ENCODE measurements at regions not wholly inside any gene's neighbourhood (a gene's known extent, or its start where the extent isn't known, plus 50 kb on each side); places are given as distances from the start of the nearest gene placed in this dataset.

DNA sequence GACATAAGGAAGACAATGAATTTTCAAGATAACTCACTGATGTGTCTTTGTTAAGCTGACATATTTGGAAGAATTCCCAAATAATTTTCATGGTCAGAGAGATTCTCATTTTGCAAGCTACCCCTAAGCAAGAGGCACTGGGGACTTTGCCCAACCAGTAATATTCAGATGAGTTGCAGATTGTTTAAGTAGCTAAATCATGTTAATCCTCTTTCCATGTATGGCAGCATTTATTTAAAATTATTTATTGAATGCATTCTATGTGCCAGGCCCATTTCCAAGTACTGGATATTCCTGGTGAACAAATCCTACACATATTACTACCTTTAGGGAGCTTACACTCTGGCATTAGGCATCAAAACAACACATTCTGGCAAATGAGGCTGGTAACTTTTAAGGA, 56.5 kb upstream of the BACH1 start:
- H2AFZ ChIP-seq (ENCODE audit: insufficient read depth, low read length, poor library complexity): no peak overlapping the region
- no peaks in the 10 kb centered on the region for H3K27me3 ChIP-seq (ENCODE audit: insufficient read depth, low read length)
- H3K4me1 ChIP-seq (ENCODE audit: control insufficient read depth in 1 of 2, insufficient read depth in 2 of 2, low read length in 2 of 2): peaks cover 9% of the 10 kb centered on the region in 2 experiments
- no peak overlapping the region for H3K23ac ChIP-seq (ENCODE audit: low read length)
- H3K79me2 ChIP-seq (ENCODE audit: control insufficient read depth, insufficient read depth, low read length, poor library complexity): no peaks in the 10 kb centered on the region
- H2AK5ac ChIP-seq (ENCODE audit: low read length): no peak overlapping the region
- no peak overlapping the region for H3K27ac ChIP-seq (ENCODE audit: low read depth, low read length)
- H3K4me3 ChIP-seq (ENCODE audit: low read depth, low read length): no peak overlapping the region
- H3K4ac ChIP-seq (ENCODE audit: low read depth, low read length): no peak overlapping the region
- H2BK120ac ChIP-seq (ENCODE audit: insufficient read depth, low read length, poor library complexity): no peak overlapping the region
- H3K9ac ChIP-seq (ENCODE audit: low read length): no peak overlapping the region
- no peak overlapping the region for H4K91ac ChIP-seq (ENCODE audit: low read depth, low read length)
- no peak overlapping the region for H3K4me2 ChIP-seq (ENCODE audit: low read length)
- no peaks in the 10 kb centered on the region for H3K79me1 ChIP-seq (ENCODE audit: low read length)
- no peak overlapping the region for H2BK12ac ChIP-seq (ENCODE audit: low read length)
- no peak overlapping the region for H2BK5ac ChIP-seq (ENCODE audit: low read depth, low read length, poor library complexity)
- H3K14ac ChIP-seq (ENCODE audit: low read length): no peak overlapping the region
- H3K36me3 ChIP-seq (ENCODE audit: control insufficient read depth in 1 of 2, insufficient read depth in 2 of 2, low read length in 2 of 2): no peaks in the 10 kb centered on the region
- H4K12ac ChIP-seq (ENCODE audit: low read depth, low read length): no peak overlapping the region
- H4K8ac ChIP-seq (ENCODE audit: low read depth, low read length): no peak overlapping the region
- H3K18ac ChIP-seq (ENCODE audit: low read length): no peak overlapping the region
- no peak for DNase-seq
- no peaks in the 10 kb centered on the region for H3K9me3 ChIP-seq (ENCODE audit: insufficient read depth, low read depth, low read length)

- no peak for DNase-seq
- Histone ChIP-seq H2BK5ac (ENCODE audit: low read depth, low read length, poor library complexity) (no peak overlapping the region), H3K79me1 (ENCODE audit: low read length) (no peaks in the 10 kb centered on the region), H3K9me3 (ENCODE audit: insufficient read depth, low read depth, low read length) (no peaks in the 10 kb centered on the region), H3K36me3 (ENCODE audit: control insufficient read depth in 1 of 2, insufficient read depth in 2 of 2, low read length in 2 of 2) (no peaks in the 10 kb centered on the region), H2BK120ac (ENCODE audit: insufficient read depth, low read length, poor library complexity) (no peak overlapping the region), H4K8ac (ENCODE audit: low read depth, low read length) (no peak overlapping the region), H4K12ac (ENCODE audit: low read depth, low read length) (no peak overlapping the region), H2AFZ (ENCODE audit: insufficient read depth, low read length, poor library complexity) (no peak overlapping the region), H3K4me1 (ENCODE audit: control insufficient read depth in 1 of 2, insufficient read depth in 2 of 2, low read length in 2 of 2) (peaks cover 9% of the 10 kb centered on the region in 2 experiments), H2BK12ac (ENCODE audit: low read length) (no peak overlapping the region), H3K9ac (ENCODE audit: low read length) (no peak overlapping the region), H3K23ac (ENCODE audit: low read length) (no peak overlapping the region), H4K91ac (ENCODE audit: low read depth, low read length) (no peak overlapping the region), H3K4me2 (ENCODE audit: low read length) (no peak overlapping the region), H3K4ac (ENCODE audit: low read depth, low read length) (no peak overlapping the region), H3K79me2 (ENCODE audit: control insufficient read depth, insufficient read depth, low read length, poor library complexity) (no peaks in the 10 kb centered on the region), H3K4me3 (ENCODE audit: low read depth, low read length) (no peak overlapping the region), H2AK5ac (ENCODE audit: low read length) (no peak overlapping the region), H3K27ac (ENCODE audit: low read depth, low read length) (no peak overlapping the region), H3K14ac (ENCODE audit: low read length) (no peak overlapping the region), H3K27me3 (ENCODE audit: insufficient read depth, low read length) (no peaks in the 10 kb centered on the region), H3K18ac (ENCODE audit: low read length) (no peak overlapping the region)
- WGBS (ENCODE audit: extremely low coverage, insufficient coverage, insufficient read length): no CpG with 5 or more reads among the region's 1 CpG
These were observed 55.5 kb upstream of the BACH1 start for GRCh38 chr21:29243188-29243587.

GRCh38 chr21:29245104-29245643, 53.5 kb upstream of the BACH1 start:
- Histone ChIP-seq H3K79me2 (ENCODE audit: control insufficient read depth, insufficient read depth, low read length, poor library complexity) (no peaks in the 10 kb centered on the region), H3K23ac (ENCODE audit: low read length) (no peak overlapping the region), H3K14ac (ENCODE audit: low read length) (no peak overlapping the region), H3K4ac (ENCODE audit: low read depth, low read length) (no peak overlapping the region), H3K4me3 (ENCODE audit: low read depth, low read length) (no peak overlapping the region), H4K8ac (ENCODE audit: low read depth, low read length) (peak overlapping the region; percentile 23), H3K27ac (ENCODE audit: low read depth, low read length) (peak overlapping the region; percentile 58), H2AFZ (ENCODE audit: insufficient read depth, low read length, poor library complexity) (no peak overlapping the region), H2BK12ac (ENCODE audit: low read length) (peak overlapping the region; percentile 32), H2BK120ac (ENCODE audit: insufficient read depth, low read length, poor library complexity) (no peak overlapping the region), H3K9ac (ENCODE audit: low read length) (no peak overlapping the region), H3K4me2 (ENCODE audit: low read length) (peak overlapping the region; percentile 13), H3K4me1 (ENCODE audit: control insufficient read depth in 1 of 2, insufficient read depth in 2 of 2, low read length in 2 of 2) (peaks cover 9% of the 10 kb centered on the region in 2 experiments), H4K91ac (ENCODE audit: low read depth, low read length) (peak overlapping the region; percentile 13), H2BK5ac (ENCODE audit: low read depth, low read length, poor library complexity) (peak overlapping the region; percentile 37), H3K79me1 (ENCODE audit: low read length) (no peaks in the 10 kb centered on the region), H3K18ac (ENCODE audit: low read length) (no peak overlapping the region), H3K9me3 (ENCODE audit: insufficient read depth, low read depth, low read length) (no peaks in the 10 kb centered on the region), H2AK5ac (ENCODE audit: low read length) (no peak overlapping the region), H4K12ac (ENCODE audit: low read depth, low read length) (no peak overlapping the region), H3K36me3 (ENCODE audit: control insufficient read depth in 1 of 2, insufficient read depth in 2 of 2, low read length in 2 of 2) (no peaks in the 10 kb centered on the region), H3K27me3 (ENCODE audit: insufficient read depth, low read length) (no peaks in the 10 kb centered on the region)
- DNase-seq: peak; percentile 42 to 71
- no CpG with 5 or more reads among the region's 3 CpGs for WGBS (ENCODE audit: extremely low coverage, insufficient coverage, insufficient read length)

DNA sequence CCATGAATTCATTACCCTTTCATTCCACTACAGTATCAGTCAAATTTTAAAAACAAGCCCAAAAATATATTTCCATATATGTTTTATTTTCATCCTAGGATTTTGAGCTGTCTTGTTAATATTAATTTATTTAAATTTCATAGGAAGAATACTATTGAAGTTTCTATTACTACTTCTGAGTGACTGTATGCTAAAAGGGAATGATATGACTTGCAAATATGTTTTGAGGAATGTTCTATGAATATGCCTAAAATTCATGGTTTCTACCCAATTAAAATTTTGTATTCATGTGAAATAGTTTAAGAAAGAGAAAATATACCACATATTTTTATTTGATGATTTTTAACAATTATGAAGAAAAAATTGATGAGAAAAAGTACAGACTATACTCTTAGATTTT, 52.9 kb upstream of the BACH1 start:
- no peak overlapping the region for H3K23ac ChIP-seq (ENCODE audit: low read length)
- no peak overlapping the region for H2BK5ac ChIP-seq (ENCODE audit: low read depth, low read length, poor library complexity)
- no peak overlapping the region for H2AK5ac ChIP-seq (ENCODE audit: low read length)
- no peak overlapping the region for H4K8ac ChIP-seq (ENCODE audit: low read depth, low read length)
- DNase-seq: no peak
- H3K4me3 ChIP-seq (ENCODE audit: low read depth, low read length): no peak overlapping the region
- no peaks in the 10 kb centered on the region for H3K79me2 ChIP-seq (ENCODE audit: control insufficient read depth, insufficient read depth, low read length, poor library complexity)
- H2BK12ac ChIP-seq (ENCODE audit: low read length): no peak overlapping the region
- no peak overlapping the region for H2BK120ac ChIP-seq (ENCODE audit: insufficient read depth, low read length, poor library complexity)
- H3K4me1 ChIP-seq (ENCODE audit: control insufficient read depth in 1 of 2, insufficient read depth in 2 of 2, low read length in 2 of 2): peaks cover 9% of the 10 kb centered on the region in 2 experiments
- no peaks in the 10 kb centered on the region for H3K79me1 ChIP-seq (ENCODE audit: low read length)
- H3K9me3 ChIP-seq (ENCODE audit: insufficient read depth, low read depth, low read length): peaks cover 2% of the 10 kb centered on the region
- no peaks in the 10 kb centered on the region for H3K36me3 ChIP-seq (ENCODE audit: control insufficient read depth in 1 of 2, insufficient read depth in 2 of 2, low read length in 2 of 2)
- no peak overlapping the region for H3K4me2 ChIP-seq (ENCODE audit: low read length)
- no peak overlapping the region for H4K91ac ChIP-seq (ENCODE audit: low read depth, low read length)
- H3K14ac ChIP-seq (ENCODE audit: low read length): no peak overlapping the region
- H3K9ac ChIP-seq (ENCODE audit: low read length): no peak overlapping the region
- no peaks in the 10 kb centered on the region for H3K27me3 ChIP-seq (ENCODE audit: insufficient read depth, low read length)
- H4K12ac ChIP-seq (ENCODE audit: low read depth, low read length): no peak overlapping the region
- no peak overlapping the region for H3K18ac ChIP-seq (ENCODE audit: low read length)
- no peak overlapping the region for H3K4ac ChIP-seq (ENCODE audit: low read depth, low read length)
- H2AFZ ChIP-seq (ENCODE audit: insufficient read depth, low read length, poor library complexity): no peak overlapping the region
- H3K27ac ChIP-seq (ENCODE audit: low read depth, low read length): peak overlapping the region; percentile 58

Measured in trophoblast cell (in vitro differentiated cells and primary cell).